ENCODE measurements at regions not wholly inside any gene's neighbourhood (a gene's known extent, or its start where the extent isn't known, plus 50 kb on each side); places are given as distances from the start of the nearest gene placed in this dataset.
"Not testable (repeated sequence)": the region's sequence is repeated elsewhere in the genome, so short reads cannot be mapped to it uniquely, and the experiment has no call there.

GRCh38 chrX:25819879-25820278 lies 318.3 kb upstream of the MAGEB18 start:
- no peak for DNase-seq (ENCODE audit: low spot score)

- peak; percentile 1 for DNase-seq (ENCODE audit: low spot score)
Observed at GRCh38 chrX:25851141-25851540, 287.0 kb upstream of the MAGEB18 start.

GRCh38 chrX:25853002-25853479 lies 285.1 kb upstream of the MAGEB18 start:
- no peak for DNase-seq (ENCODE audit: low spot score)

GRCh38 chrX:25858273-25858880 lies 279.8 kb upstream of the MAGEB18 start:
- DNase-seq (ENCODE audit: low spot score), result peak; percentile 1

GRCh38 chrX:25860322-25860721 lies 277.8 kb upstream of the MAGEB18 start:
- no peak for DNase-seq (ENCODE audit: low spot score)

- DNase-seq (ENCODE audit: low spot score), result no peak
Observed at GRCh38 chrX:25869761-25870160, 268.4 kb upstream of the MAGEB18 start.

GRCh38 chrX:25872786-25873185 lies 265.4 kb upstream of the MAGEB18 start:
- DNase-seq (ENCODE audit: low spot score), result no peak

GRCh38 chrX:25873196-25873595 lies 264.9 kb upstream of the MAGEB18 start:
- DNase-seq (ENCODE audit: low spot score), result no peak

GRCh38 chrX:25878806-25879205 lies 259.3 kb upstream of the MAGEB18 start:
- DNase-seq (ENCODE audit: low spot score), result no peak

- DNase-seq (ENCODE audit: low spot score), result not testable (repeated sequence)
Observed at GRCh38 chrX:25882503-25882902, 255.6 kb upstream of the MAGEB18 start.

GRCh38 chrX:25897758-25898157 lies 240.4 kb upstream of the MAGEB18 start:
- no peak for DNase-seq (ENCODE audit: low spot score)

- not testable (repeated sequence) for DNase-seq (ENCODE audit: low spot score)
Observed at GRCh38 chrX:25905728-25906127, 232.4 kb upstream of the MAGEB18 start.

- DNase-seq (ENCODE audit: low spot score), result no peak
Observed at GRCh38 chrX:25925946-25926345, 212.2 kb upstream of the MAGEB18 start.

GRCh38 chrX:25928316-25928715 lies 209.8 kb upstream of the MAGEB18 start:
- no peak for DNase-seq (ENCODE audit: low spot score)

GRCh38 chrX:25941087-25941486 lies 197.1 kb upstream of the MAGEB18 start:
- DNase-seq (ENCODE audit: low spot score), result no peak

GRCh38 chrX:25941559-25942250 lies 196.4 kb upstream of the MAGEB18 start:
- DNase-seq (ENCODE audit: low spot score), result no peak

- DNase-seq (ENCODE audit: low spot score), result peak; percentile 23
Observed at GRCh38 chrX:25968920-25969319, 169.2 kb upstream of the MAGEB18 start.

GRCh38 chrX:25976683-25977310 lies 161.3 kb upstream of the MAGEB18 start:
- peak; percentile 52 for DNase-seq (ENCODE audit: low spot score)

- DNase-seq (ENCODE audit: low spot score), result no peak
Observed at GRCh38 chrX:25998687-25999086, 139.5 kb upstream of the MAGEB18 start.

- no peak for DNase-seq (ENCODE audit: low spot score)
Observed at GRCh38 chrX:26007462-26007861, 130.7 kb upstream of the MAGEB18 start.

GRCh38 chrX:26008042-26008441 lies 130.1 kb upstream of the MAGEB18 start:
- DNase-seq (ENCODE audit: low spot score), result no peak

- DNase-seq (ENCODE audit: low spot score), result no peak
Observed at GRCh38 chrX:26008691-26009090, 129.5 kb upstream of the MAGEB18 start.

GRCh38 chrX:26019386-26019785 lies 118.8 kb upstream of the MAGEB18 start:
- DNase-seq (ENCODE audit: low spot score), result no peak

Data from SK-N-DZ (cell line).